ENCODE measurements at regions not wholly inside any gene's neighbourhood (a gene's known extent, or its start where the extent isn't known, plus 50 kb on each side); places are given as distances from the start of the nearest gene placed in this dataset.

- Histone ChIP-seq H3K4me3 (ENCODE audit: low read depth, low read length) (peak overlapping the region; percentile 79), H3K27ac (ENCODE audit: insufficient read depth, low read length, poor library complexity, severe bottlenecking) (no peak overlapping the region), H3K27me3 (ENCODE audit: control insufficient read depth, insufficient read depth, low read length) (no peaks in the 10 kb centered on the region), H3K36me3 (ENCODE audit: control insufficient read depth, insufficient read depth, low read length) (no peaks in the 10 kb centered on the region), H3K4me1 (ENCODE audit: control insufficient read depth, insufficient read depth, low read length, poor library complexity, severe bottlenecking) (peaks cover 23% of the 10 kb centered on the region), H3K9me3 (ENCODE audit: control insufficient read depth in 2 of 2, low read length in 2 of 2) (no peaks in the 10 kb centered on the region)
- Mint-ChIP-seq H3K9me3 (peaks cover 0 to 3% (median 0%) of the 10 kb centered on the region in 7 donors), H3K27ac (peak overlapping the region; percentile 4 to 55 (median 7)), H3K4me1 (peaks cover 28 to 48% (median 33%) of the 10 kb centered on the region in 4 donors), H3K4me3 (peak overlapping the region; percentile 43 to 83 (median 72)), H3K36me3 (peaks cover 7% of the 10 kb centered on the region), H3K27me3 (peaks cover 4% of the 10 kb centered on the region)
- ATAC-seq (ENCODE audit: low read depth in 2 of 2) (no peak), DNase-seq (no peak)
These were observed 78.0 kb upstream of the CTSC start for GRCh38 chr11:88415495-88415894.

- Mint-ChIP-seq H3K9me3 (peaks cover 0 to 3% (median 0%) of the 10 kb centered on the region in 7 donors), H3K36me3 (peaks cover 7% of the 10 kb centered on the region), H3K27ac (peak overlapping the region; percentile 11 to 55 (median 53)), H3K4me1 (peaks cover 28 to 43% (median 31%) of the 10 kb centered on the region in 4 donors), H3K4me3 (peak overlapping the region; percentile 63 to 90 (median 82)), H3K27me3 (peaks cover 4% of the 10 kb centered on the region)
- DNase-seq (peak in 2 of 3 donors; percentile 37 to 88), ATAC-seq (ENCODE audit: low read depth in 2 of 2) (peak; percentile 80 to 83)
- no peaks in the 10 kb centered on the region for H3K9me3 ChIP-seq (ENCODE audit: control insufficient read depth in 2 of 2, low read length in 2 of 2)
- H3K4me1 ChIP-seq (ENCODE audit: control insufficient read depth, insufficient read depth, low read length, poor library complexity, severe bottlenecking): peaks cover 23% of the 10 kb centered on the region
- peak overlapping the region; percentile 79 for H3K4me3 ChIP-seq (ENCODE audit: low read depth, low read length)
- H3K36me3 ChIP-seq (ENCODE audit: control insufficient read depth, insufficient read depth, low read length): no peaks in the 10 kb centered on the region
- H3K27me3 ChIP-seq (ENCODE audit: control insufficient read depth, insufficient read depth, low read length): no peaks in the 10 kb centered on the region
- H3K27ac ChIP-seq (ENCODE audit: insufficient read depth, low read length, poor library complexity, severe bottlenecking): no peak overlapping the region
These were observed 77.5 kb upstream of the CTSC start for GRCh38 chr11:88414981-88415413.

- Histone ChIP-seq H3K27ac (ENCODE audit: insufficient read depth, low read length, poor library complexity, severe bottlenecking) (no peak overlapping the region), H3K9me3 (ENCODE audit: control insufficient read depth in 2 of 2, low read length in 2 of 2) (no peaks in the 10 kb centered on the region), H3K4me1 (ENCODE audit: control insufficient read depth, insufficient read depth, low read length, poor library complexity, severe bottlenecking) (peaks cover 23% of the 10 kb centered on the region), H3K4me3 (ENCODE audit: low read depth, low read length) (peak overlapping the region; percentile 79), H3K27me3 (ENCODE audit: control insufficient read depth, insufficient read depth, low read length) (no peaks in the 10 kb centered on the region), H3K36me3 (ENCODE audit: control insufficient read depth, insufficient read depth, low read length) (no peaks in the 10 kb centered on the region)
- Mint-ChIP-seq H3K4me3 (peak overlapping the region; percentile 63 to 90 (median 82)), H3K9me3 (peaks cover 0 to 3% (median 0%) of the 10 kb centered on the region in 7 donors), H3K4me1 (peaks cover 22 to 41% (median 29%) of the 10 kb centered on the region in 4 donors), H3K27ac (peak overlapping the region in 2 of 3 donors; percentile 53 to 55), H3K27me3 (peaks cover 4% of the 10 kb centered on the region), H3K36me3 (peaks cover 7% of the 10 kb centered on the region)
- peak in 1 of 3 donors; percentile 49 for DNase-seq
- ATAC-seq (ENCODE audit: low read depth in 2 of 2): peak; percentile 43 to 46
These were observed 76.9 kb upstream of the CTSC start for GRCh38 chr11:88414385-88414861.

- H3K9me3 ChIP-seq (ENCODE audit: control insufficient read depth in 2 of 2, low read length in 2 of 2): no peaks in the 10 kb centered on the region
- Mint-ChIP-seq H3K4me3 (no peak overlapping the region), H3K36me3 (peaks cover 4% of the 10 kb centered on the region), H3K27ac (no peak overlapping the region), H3K27me3 (peaks cover 4% of the 10 kb centered on the region), H3K4me1 (peaks cover 22 to 36% (median 27%) of the 10 kb centered on the region in 4 donors), H3K9me3 (peaks cover 0 to 2% (median 0%) of the 10 kb centered on the region in 7 donors)
- H3K4me1 ChIP-seq (ENCODE audit: control insufficient read depth, insufficient read depth, low read length, poor library complexity, severe bottlenecking): peaks cover 23% of the 10 kb centered on the region
- H3K36me3 ChIP-seq (ENCODE audit: control insufficient read depth, insufficient read depth, low read length): no peaks in the 10 kb centered on the region
- no peak for ATAC-seq (ENCODE audit: low read depth in 2 of 2)
- no peaks in the 10 kb centered on the region for H3K27me3 ChIP-seq (ENCODE audit: control insufficient read depth, insufficient read depth, low read length)
- no peak overlapping the region for H3K27ac ChIP-seq (ENCODE audit: insufficient read depth, low read length, poor library complexity, severe bottlenecking)
- DNase-seq: no peak
- H3K4me3 ChIP-seq (ENCODE audit: low read depth, low read length): no peak overlapping the region
These were observed 73.7 kb upstream of the CTSC start for GRCh38 chr11:88411265-88411664.

GRCh38 chr11:88410656-88411055 is 73.1 kb upstream of the CTSC start:
- DNase-seq (no peak), ATAC-seq (ENCODE audit: low read depth in 2 of 2) (no peak)
- H3K27me3 Mint-ChIP-seq: peaks cover 4% of the 10 kb centered on the region
- H3K4me1 Mint-ChIP-seq: peaks cover 20 to 30% (median 23%) of the 10 kb centered on the region in 4 donors
- H3K36me3 Mint-ChIP-seq: peaks cover 4% of the 10 kb centered on the region
- Histone ChIP-seq H3K36me3 (ENCODE audit: control insufficient read depth, insufficient read depth, low read length) (no peaks in the 10 kb centered on the region), H3K27ac (ENCODE audit: insufficient read depth, low read length, poor library complexity, severe bottlenecking) (no peak overlapping the region), H3K4me3 (ENCODE audit: low read depth, low read length) (no peak overlapping the region), H3K4me1 (ENCODE audit: control insufficient read depth, insufficient read depth, low read length, poor library complexity, severe bottlenecking) (peaks cover 18% of the 10 kb centered on the region), H3K9me3 (ENCODE audit: control insufficient read depth in 2 of 2, low read length in 2 of 2) (no peaks in the 10 kb centered on the region), H3K27me3 (ENCODE audit: control insufficient read depth, insufficient read depth, low read length) (no peaks in the 10 kb centered on the region)
- H3K27ac Mint-ChIP-seq: no peak overlapping the region
- no peak overlapping the region for H3K4me3 Mint-ChIP-seq
- peaks cover 0 to 2% (median 0%) of the 10 kb centered on the region in 7 donors for H3K9me3 Mint-ChIP-seq

GRCh38 chr11:88410056-88410455 is 72.5 kb upstream of the CTSC start:
- H3K27me3 Mint-ChIP-seq: peaks cover 2% of the 10 kb centered on the region
- no peaks in the 10 kb centered on the region for H3K36me3 ChIP-seq (ENCODE audit: control insufficient read depth, insufficient read depth, low read length)
- no peaks in the 10 kb centered on the region for H3K9me3 ChIP-seq (ENCODE audit: control insufficient read depth in 2 of 2, low read length in 2 of 2)
- H3K4me1 ChIP-seq (ENCODE audit: control insufficient read depth, insufficient read depth, low read length, poor library complexity, severe bottlenecking): peaks cover 12% of the 10 kb centered on the region
- H3K4me3 ChIP-seq (ENCODE audit: low read depth, low read length): no peak overlapping the region
- H3K27me3 ChIP-seq (ENCODE audit: control insufficient read depth, insufficient read depth, low read length): no peaks in the 10 kb centered on the region
- H3K9me3 Mint-ChIP-seq: peaks cover 0 to 2% (median 0%) of the 10 kb centered on the region in 7 donors
- H3K36me3 Mint-ChIP-seq: peaks cover 4% of the 10 kb centered on the region
- no peak overlapping the region for H3K27ac ChIP-seq (ENCODE audit: insufficient read depth, low read length, poor library complexity, severe bottlenecking)
- H3K27ac Mint-ChIP-seq: no peak overlapping the region
- ATAC-seq (ENCODE audit: low read depth in 2 of 2) (no peak), DNase-seq (no peak)
- H3K4me1 Mint-ChIP-seq: peaks cover 15 to 24% (median 19%) of the 10 kb centered on the region in 4 donors
- no peak overlapping the region for H3K4me3 Mint-ChIP-seq

- H3K27ac ChIP-seq (ENCODE audit: insufficient read depth, low read length, poor library complexity, severe bottlenecking): no peak overlapping the region
- H3K27me3 Mint-ChIP-seq: no peaks in the 10 kb centered on the region
- ATAC-seq (ENCODE audit: low read depth in 2 of 2) (no peak), DNase-seq (no peak)
- H3K4me3 Mint-ChIP-seq: no peak overlapping the region
- H3K4me1 ChIP-seq (ENCODE audit: control insufficient read depth, insufficient read depth, low read length, poor library complexity, severe bottlenecking): no peaks in the 10 kb centered on the region
- no peaks in the 10 kb centered on the region for H3K27me3 ChIP-seq (ENCODE audit: control insufficient read depth, insufficient read depth, low read length)
- peaks cover 0 to 5% (median 0%) of the 10 kb centered on the region in 7 donors for H3K9me3 Mint-ChIP-seq
- H3K36me3 Mint-ChIP-seq: no peaks in the 10 kb centered on the region
- no peak overlapping the region for H3K4me3 ChIP-seq (ENCODE audit: low read depth, low read length)
- H3K9me3 ChIP-seq (ENCODE audit: control insufficient read depth in 2 of 2, low read length in 2 of 2): no peaks in the 10 kb centered on the region
- H3K4me1 Mint-ChIP-seq: peaks cover 0 to 3% (median 0%) of the 10 kb centered on the region in 4 donors
- H3K36me3 ChIP-seq (ENCODE audit: control insufficient read depth, insufficient read depth, low read length): no peaks in the 10 kb centered on the region
- H3K27ac Mint-ChIP-seq: no peak overlapping the region
These were observed 69.3 kb upstream of the CTSC start for GRCh38 chr11:88406876-88407275.

GRCh38 chr11:88405853-88406252 is 68.3 kb upstream of the CTSC start:
- Mint-ChIP-seq H3K4me1 (peaks cover 0 to 3% (median 0%) of the 10 kb centered on the region in 4 donors), H3K9me3 (peaks cover 0 to 5% (median 0%) of the 10 kb centered on the region in 7 donors), H3K4me3 (no peak overlapping the region), H3K36me3 (no peaks in the 10 kb centered on the region), H3K27me3 (no peaks in the 10 kb centered on the region), H3K27ac (no peak overlapping the region)
- no peak overlapping the region for H3K27ac ChIP-seq (ENCODE audit: insufficient read depth, low read length, poor library complexity, severe bottlenecking)
- no peaks in the 10 kb centered on the region for H3K27me3 ChIP-seq (ENCODE audit: control insufficient read depth, insufficient read depth, low read length)
- ATAC-seq (ENCODE audit: low read depth in 2 of 2) (no peak), DNase-seq (no peak)
- no peaks in the 10 kb centered on the region for H3K9me3 ChIP-seq (ENCODE audit: control insufficient read depth in 2 of 2, low read length in 2 of 2)
- no peak overlapping the region for H3K4me3 ChIP-seq (ENCODE audit: low read depth, low read length)
- H3K4me1 ChIP-seq (ENCODE audit: control insufficient read depth, insufficient read depth, low read length, poor library complexity, severe bottlenecking): no peaks in the 10 kb centered on the region
- no peaks in the 10 kb centered on the region for H3K36me3 ChIP-seq (ENCODE audit: control insufficient read depth, insufficient read depth, low read length)
